Stimulated activated CD8-positive, alpha-beta memory T cell treated with anti-CD3 and anti-CD28 coated beads, Interleukin-4, amount 100 ng/mL, for 1 hour (primary cell): ENCODE measurements at regions not wholly inside any gene's neighbourhood (a gene's known extent, or its start where the extent isn't known, plus 50 kb on each side); places are given as distances from the start of the nearest gene placed in this dataset.

Experiments
- DNase-seq, 2 donors: peaks; one replicate each; pipeline ENCODE4 v3.0.0-alpha.2; 2020; ENCODE audit warnings: low read depth in 2 of 2, low spot score in 1 of 2

DNA sequence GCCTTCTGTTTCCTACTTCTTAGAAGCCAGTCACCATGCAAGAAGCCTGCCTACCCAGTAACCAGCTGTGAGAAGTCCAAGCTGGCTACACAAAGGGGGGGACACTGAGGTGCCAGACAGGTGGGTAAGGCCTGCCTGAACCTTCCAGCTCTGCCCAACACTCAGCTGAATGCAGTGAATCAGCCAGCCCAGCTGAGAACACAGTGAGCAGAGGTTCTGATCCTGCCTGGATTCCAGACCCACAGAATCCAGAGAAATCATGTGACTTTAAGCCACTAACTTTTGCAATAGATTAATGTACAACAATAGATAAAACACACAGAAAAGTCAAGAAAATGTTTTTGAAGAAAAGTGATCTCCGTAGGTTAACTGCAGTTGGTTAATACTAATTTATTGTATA, 151.7 kb downstream of the EFNB2 start:
- no peak for DNase-seq

DNA sequence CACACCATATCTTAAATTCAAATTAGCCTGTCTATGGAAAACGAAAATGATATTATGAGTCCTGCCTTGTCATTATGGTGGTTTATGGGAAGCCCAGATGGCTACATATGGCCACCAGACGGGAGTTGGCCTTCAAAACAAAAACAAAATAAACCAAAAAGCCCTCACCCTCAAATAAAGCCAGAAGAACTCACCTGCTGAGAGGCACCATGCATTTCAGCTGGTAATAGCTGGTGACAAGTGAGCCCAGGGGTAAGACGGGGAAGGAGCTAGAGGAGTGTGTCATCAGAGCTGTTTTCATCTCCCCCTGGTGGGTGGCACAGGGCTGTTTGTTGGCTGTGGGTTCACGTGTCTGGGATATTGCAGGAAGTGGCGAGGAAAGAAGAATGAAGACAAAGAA, 152.9 kb downstream of the EFNB2 start:
- no peak for DNase-seq

DNA sequence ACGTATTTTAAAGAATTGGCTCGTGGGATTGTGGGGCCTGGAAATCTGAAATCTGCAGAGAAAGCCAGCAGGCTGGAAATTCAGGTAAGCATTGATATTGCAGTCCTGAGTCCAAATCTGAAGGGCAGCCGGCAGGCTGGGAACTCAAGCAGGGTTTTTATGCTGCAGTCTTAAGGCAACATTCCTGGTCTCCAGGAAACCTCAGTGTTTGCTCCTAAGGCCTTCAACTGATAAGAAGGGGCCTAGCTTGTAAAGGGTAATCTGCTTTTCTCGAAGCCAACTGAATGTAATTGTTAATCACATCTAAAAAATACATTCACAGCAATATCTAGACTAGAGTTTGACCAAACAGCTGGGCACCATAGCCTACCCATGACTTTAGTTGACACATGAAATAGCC, 154.4 kb downstream of the EFNB2 start:
- DNase-seq = no peak

DNA sequence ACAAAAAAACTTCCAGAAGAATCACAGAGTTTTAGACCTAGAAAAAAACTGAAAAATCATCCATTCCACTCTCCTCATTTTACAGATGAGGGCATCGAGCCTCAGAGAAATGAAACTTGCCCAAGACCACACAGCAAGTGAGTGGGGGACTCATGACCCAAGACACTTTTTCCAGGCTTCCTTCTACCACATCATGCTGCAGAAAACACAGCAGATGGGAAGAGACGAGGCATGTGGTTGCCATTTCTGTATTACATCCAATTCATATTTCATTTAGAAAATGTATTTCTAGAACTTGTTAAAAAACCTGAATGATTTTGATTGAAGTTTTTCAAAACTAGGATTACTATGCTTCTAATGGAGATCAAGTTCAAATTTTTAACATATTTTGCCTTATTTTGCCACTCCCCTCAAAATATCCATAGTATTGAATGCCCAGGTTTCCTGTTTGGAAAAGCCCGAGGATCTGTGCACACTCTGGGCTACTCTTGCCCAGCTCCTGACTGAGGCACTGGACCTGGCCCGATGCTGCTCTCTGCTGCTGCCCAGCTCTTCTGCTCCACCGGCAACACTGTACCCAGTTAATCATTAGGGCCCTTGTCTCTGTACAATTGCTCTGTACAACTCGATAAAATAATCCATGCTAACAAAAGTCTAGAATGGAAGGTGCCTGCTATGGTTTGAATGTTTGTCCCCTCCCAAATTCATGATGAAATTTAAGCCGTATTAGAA, 157.4 kb downstream of the EFNB2 start:
- no peak for DNase-seq

DNA sequence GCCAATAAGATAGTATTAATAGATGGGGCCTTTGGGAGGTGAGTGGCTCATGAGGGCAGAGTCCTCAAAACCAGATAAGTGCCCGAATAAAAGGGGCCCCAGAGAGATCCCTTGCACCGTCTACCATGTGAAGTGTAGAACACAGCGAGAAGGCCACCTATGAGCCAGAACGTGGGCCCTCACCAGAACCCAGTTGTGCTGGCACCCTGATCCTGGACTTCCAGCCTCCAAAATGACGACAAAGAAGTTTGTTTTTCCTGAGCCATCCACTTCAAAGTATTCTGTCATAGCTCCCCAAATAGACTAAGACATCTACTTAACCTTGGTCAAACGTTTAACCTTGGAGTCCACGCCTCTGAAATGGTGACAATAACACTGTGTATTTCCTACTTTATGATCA, 158.1 kb downstream of the EFNB2 start:
- DNase-seq = no peak

DNA sequence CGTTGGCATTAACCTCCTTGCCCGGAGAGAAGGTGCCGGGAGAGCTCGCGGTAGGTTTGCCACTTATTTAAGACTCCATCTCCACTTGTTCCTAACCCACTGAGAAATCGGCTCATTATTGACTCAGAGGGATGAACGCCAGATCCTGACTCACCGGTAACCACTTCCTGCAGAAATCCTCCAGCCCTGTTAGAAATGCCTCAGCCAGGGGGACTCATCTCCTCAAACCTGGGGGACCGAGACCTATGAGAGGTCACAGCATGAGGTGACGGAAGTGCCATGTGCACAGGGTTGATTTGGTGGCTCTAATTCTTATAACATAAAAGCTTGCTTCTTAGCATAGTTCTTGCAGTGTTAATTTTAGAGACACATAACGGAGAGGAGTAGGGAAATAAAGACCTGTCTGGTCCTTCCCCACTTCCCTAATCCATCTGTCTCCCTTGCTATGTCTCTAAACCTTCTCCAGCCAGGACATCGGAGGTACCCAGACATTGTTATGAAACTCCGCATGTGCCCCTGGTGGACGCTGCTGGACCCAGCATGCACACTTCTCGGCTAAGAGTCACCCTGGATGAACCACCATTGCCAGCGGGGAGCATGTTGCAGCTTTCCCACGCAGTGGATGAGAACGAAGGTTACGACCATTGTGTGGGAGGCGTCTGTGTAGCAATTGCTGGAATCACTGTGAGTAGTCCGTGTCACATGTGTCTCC, 158.9 kb downstream of the EFNB2 start:
- no peak for DNase-seq

DNA sequence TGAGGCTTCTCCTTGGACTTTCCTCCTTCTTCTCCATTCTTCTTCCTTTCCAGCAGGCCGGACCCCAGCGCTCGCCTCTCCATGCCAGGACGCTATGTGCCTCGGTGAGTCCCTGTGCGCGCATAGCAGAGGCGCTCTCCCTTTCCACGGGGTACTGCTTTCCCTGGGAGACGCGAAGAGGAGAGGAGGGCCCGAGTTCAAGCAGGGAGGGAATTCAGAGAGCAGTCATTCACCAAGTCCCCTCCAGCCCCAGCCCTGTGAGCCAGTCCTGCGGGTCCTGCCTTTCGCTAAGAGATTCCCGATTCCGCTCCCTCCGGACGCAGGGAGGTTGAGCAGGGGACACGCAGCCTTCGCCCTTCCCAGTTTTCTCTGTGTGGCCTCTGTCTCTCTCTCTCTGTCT, 160.4 kb downstream of the EFNB2 start:
- DNase-seq = no peak

DNA sequence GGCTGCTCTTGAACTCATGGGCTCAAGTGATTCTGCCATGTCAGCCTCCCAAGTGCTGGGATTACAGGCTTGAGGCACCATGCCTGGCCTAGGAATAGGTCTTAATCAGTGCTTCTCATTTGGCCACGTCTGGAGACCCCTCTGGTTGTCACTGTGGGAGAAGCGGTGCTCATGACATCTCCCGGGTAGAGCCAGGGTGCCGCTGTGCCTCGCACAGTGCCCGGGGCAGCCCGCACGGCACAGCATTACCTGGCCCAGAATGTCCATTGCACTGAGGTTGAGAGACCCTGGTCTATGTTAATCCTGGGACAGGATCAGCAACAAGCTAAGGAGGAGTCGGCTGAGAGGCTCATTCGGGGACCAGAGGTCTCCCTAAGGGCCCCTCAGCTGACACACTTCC, 160.8 kb downstream of the EFNB2 start:
- DNase-seq = no peak

DNA sequence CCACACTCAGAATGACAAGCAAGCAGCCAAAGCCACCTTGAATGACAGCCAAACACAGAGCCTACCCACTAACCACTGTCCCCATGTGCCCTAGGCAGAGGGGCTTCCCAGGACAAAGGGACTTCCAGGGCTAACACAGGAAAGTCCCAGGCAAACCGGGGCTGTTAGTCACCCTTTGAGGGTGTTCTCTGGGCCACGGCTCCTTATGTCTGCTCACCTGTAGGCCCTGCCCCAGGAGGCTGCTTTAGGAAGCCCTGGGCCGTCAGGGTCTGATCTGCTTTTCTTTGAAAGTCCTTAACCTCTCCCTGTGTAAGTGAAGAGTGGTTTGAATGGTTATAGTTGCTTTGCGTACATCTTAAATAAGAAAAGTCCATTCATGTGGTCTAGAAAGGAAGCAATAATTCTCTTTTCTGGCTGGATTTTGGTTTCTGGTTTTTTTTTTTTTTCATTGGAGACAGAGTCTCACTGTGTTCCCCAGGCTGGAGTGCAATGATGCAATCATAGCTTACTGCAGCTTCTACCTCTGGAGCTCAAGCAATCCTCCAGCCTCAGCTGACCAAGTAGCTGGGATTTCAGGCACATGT, 161.4 kb downstream of the EFNB2 start:
- no peak for DNase-seq

DNA sequence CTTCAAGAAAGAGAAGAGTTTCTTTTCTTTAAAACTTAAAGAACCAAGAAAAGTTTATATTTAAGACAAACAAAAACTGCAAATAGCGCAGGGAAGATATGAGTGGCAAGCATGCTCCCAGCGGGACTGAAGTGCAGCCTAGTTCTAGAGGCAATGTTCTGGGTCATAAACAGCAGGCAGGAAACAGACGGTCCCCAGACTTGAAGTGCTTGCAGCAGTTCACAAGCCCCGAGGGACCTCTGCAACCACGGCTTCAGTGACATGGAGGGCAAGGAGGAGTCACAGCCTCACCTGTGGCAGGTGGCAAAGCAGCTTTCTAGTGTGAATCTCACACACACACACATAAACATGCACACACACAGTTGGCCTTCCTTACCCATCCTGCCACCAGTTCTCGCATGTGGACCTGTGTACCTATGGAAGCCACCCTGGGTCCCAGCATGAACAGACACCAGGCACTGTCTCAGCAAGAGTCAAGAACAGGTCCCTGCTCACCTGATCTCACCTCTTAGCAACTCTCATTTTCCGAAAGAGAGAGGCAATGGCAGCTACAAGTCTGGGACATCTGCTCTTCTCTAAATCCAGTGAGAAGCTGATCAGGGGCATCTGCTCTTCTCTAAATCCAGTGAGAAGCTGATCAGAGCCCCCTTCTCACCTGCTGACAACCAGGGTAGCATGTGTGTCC, 162.0 kb downstream of the EFNB2 start:
- no peak for DNase-seq

DNA sequence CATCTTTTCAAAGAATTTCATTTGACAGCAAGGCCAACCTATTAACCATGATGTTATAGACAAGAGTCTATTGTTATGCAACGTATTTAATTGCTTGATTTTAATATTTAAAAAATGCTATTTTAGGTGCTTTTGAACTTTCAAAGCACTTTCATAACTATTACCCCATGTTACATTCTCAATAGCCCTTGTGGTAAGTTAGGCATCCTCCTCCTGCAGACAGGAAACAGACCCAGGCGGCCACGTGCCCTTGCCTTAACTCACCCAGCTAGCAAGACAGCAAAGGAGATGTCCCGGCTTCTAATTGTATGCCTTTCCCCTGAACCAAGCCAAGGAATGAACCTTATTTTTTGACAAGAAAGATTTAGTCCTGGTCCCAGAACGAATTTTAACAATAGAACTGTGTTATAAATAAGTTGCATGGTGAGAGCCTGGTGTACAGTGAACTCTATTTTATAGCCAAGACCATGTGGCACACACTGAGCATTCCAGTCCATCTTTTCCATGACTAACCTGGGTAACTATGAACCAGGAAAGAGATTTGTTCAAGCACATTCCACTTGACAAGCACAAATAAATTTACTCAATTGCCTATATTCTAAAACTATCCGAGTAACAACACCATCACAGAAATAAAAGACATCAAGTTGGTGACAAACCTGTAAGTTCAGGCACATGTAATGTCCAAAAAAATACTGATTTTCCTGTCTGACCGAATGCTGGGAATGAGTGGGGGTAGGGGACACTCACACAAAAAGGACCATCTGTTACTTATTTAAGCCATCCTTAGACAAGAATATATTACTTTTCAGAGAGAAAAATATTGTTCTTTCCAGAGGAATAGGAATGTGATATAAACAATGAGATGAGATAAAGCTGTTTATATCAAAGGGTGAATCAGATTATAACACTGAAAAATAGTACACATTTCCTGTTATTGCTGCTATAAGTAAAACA, 163.0 kb downstream of the EFNB2 start:
- DNase-seq = no peak

DNA sequence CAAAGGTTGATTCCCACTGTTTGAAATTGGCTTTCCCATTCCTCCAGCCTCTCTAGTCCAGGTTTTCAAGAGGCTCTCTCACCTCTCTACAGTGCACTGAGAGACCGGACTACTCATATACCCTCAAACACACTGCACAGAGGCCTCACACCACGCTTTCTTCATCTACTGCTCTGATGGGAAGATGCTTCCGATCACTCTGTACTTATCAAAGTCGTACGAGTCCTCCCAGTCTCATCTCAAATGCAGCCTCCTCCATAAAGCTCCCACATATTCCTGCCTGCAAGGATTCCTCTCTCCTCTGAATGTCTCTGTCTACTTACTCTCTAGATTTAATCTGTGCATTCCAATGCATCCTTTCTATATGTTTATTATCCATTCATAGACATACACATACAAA, 164.4 kb downstream of the EFNB2 start:
- no peak for DNase-seq

DNA sequence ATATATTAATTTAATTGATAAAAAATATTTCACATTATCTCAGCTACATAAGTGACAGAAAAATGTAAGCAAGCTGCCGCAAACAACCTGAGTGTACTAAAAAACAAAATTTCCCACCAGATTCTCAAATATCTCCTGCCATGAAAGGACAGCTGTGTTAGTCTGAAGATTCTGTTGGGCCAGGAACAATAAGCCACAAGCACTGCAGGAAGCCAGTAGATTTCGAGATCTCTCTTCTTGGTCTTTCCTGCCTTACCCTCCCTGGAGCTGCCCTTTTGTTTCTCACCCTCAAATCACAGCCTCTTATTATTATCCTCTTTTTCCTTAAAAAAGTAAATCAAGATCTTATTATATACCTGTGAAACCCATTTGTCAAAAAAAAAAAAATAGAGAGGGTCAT, 165.6 kb downstream of the EFNB2 start:
- DNase-seq = no peak

DNA sequence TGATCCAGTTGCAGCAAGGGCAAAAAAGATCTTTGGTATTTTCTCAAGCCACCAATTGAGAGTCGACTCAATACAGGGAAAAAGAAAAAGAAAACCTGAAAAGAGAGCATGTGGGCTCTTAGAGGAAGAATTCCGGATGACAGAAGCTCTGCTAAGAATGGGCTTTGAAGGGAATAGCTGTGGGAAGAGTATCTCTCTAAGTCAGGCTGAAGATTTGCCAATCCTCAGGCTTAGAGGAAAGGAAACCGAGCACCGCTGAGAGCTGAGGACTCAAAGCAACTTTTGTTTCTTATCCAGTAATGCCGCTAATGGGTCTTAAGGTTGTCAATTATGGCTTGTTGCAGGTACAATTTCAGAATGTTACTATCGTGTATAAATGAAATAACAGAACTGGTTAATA, 166.4 kb downstream of the EFNB2 start:
- no peak for DNase-seq

DNA sequence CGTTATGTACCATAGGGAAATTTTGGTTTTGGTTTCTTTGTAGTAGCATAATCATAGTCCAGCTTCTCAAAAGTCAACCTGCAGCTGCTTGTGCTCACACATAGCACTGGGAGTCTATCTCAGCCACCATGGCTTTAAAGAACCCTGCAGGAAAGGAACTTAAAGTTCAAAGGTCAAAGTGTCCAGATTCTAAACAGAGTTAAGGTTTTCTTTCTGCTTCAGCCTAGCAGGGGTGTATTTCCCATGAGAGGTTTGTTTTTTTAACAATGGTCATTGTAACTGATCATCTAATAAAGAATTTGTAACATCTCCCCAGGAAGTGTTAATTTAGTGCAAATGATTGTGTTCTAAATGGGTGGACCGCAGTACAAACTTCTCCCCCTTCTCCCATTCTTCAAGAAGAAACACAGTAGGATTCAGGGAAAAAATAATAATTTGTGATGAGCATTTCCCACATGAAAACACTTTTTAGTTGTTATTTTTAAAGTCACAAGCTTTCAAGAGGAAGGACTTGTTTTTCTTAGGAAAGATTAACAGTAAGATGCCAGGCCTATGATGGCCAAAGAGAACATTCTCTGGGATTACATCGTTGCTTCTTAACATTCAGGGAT, 168.0 kb downstream of the EFNB2 start:
- no peak for DNase-seq

DNA sequence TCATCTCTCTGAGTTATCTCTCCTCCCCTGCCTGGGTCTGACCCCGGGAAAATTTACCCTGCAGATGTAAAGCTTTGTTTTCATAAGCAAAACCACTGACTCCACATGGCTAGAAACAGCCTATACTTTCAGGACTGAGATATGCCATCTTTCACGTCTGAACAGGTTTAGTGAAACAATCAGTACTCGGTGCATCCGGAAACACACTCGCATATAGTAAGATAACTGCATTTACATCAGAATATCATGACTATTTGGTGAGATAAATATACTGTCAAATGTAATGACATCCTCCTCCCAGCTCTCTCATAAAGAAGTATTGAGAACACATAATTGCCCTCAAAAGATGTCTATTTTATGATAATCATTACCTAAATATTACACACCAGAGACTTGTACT, 172.8 kb downstream of the EFNB2 start:
- no peak for DNase-seq

DNA sequence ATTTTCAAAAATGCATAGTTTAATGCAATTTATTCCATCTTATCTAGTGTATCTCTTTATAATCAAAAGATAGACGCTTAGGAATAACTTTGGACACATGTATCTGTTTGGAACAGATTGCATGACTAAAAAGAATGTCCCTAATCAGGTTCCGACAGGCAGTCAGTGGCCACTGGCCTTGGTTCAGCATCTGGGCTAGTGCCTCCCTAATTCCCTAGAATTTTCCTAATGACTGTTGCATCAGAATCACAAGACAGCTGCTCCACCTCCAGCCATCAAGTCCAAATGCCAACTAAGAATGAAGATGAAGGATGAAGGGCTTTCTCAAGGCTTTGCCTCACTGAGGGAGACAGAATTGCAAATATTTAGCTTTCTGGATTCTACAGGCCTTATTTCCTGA, 173.8 kb downstream of the EFNB2 start:
- DNase-seq = no peak

DNA sequence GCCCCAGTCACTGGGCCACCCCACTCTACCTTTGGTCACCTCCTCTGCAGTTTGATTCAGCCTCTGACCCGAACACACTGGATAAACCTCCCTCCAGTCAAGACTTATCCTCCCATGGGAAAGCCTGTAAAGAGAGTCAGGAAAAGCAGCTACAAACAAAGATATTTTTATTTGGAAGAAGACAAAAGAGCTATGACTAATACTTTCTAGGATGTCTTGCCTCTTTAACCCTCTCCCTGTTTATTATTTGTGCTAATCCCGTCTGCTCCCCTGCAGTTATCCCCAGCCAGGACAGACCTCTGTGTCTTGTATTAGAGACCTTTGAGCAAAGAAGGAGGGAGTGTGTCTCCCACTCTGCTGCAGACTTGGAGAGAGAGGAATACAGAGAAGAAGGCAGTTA, 178.3 kb downstream of the EFNB2 start:
- no peak for DNase-seq

DNA sequence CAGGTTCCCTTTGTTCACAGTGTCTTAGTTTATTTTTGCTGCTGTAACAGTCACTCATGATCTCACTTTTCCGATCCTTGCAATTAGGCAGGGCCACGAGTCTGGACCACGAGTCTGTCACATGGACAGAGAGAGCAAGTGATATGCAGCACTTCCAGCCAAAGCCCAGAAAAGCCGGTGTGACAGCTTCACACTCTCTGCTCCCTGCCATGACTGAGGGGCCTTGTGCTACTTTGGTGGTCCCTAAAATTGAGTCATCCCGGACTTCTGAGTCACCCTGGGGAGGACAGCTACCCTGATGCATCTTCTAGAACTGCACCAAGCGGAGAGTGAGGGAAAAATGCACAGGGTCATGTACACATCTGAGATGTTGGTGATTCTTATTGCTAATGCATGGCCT, 179.6 kb downstream of the EFNB2 start:
- DNase-seq = no peak

DNA sequence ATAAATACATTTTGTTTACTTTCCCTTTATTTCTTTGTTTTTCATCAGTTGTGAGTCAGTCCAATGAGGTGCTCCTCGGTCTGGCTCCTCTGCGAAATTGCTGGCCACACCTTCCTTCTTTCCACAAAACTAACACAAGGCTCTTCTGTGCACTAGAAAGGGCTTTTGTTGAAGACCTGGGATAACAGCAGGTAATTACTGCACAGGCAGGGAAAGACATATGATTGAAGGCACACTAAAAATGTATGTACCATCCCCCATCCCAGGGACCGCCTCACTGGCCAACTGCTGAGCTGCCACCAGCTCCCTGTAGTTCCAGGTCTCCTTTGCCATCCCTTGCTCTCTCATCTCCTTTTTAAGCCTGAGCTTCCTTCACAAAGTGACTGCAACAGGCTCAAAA, 180.5 kb downstream of the EFNB2 start:
- DNase-seq = no peak

DNA sequence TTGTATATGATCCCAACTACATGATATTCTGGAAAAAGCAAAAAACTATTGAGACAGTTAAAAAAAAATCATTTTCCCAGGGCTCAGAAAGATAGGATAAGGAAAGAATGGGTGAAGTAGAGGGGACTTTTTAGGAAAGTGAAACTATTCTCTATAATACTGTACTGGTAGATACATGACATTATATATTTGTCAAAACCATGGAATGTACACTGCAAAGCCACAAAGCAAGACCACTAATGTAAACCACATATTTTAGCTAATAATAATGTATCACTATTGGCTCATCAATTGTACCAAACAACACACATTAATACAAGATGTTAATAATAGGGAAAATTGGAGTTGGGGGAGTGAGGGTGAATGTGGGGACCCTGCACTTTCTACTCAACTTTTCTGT, 182.6 kb downstream of the EFNB2 start:
- no peak for DNase-seq
